Trophoblast cell (in vitro differentiated cells and primary cell): ENCODE measurements at regions not wholly inside any gene's neighbourhood (a gene's known extent, or its start where the extent isn't known, plus 50 kb on each side); places are given as distances from the start of the nearest gene placed in this dataset.

Experiments
- DNase-seq, 2 donors: peaks; one replicate each; pipeline ENCODE4 v3.0.0-alpha.2; 2016
- H2AFZ ChIP-seq: 2 replicates; pipeline ENCODE4 v1.6.1; 2013; ENCODE audit warnings: low read length, moderate library complexity, mild to moderate bottlenecking; ENCODE audit not compliant: insufficient read depth, poor library complexity
- H2AK5ac ChIP-seq: 2 replicates; pipeline ENCODE4 v1.6.1; 2013; ENCODE audit warnings: mild to moderate bottlenecking, low read length
- H2BK120ac ChIP-seq: 2 replicates; pipeline ENCODE4 v1.6.1; 2013; ENCODE audit warnings: low read length, mild to moderate bottlenecking, moderate library complexity; ENCODE audit not compliant: insufficient read depth, poor library complexity
- H2BK12ac ChIP-seq: 2 replicates; pipeline ENCODE4 v1.6.1; 2013; ENCODE audit warnings: mild to moderate bottlenecking, low read length, moderate library complexity
- H2BK5ac ChIP-seq: 2 replicates; pipeline ENCODE4 v1.6.1; 2013; ENCODE audit warnings: low read length, low read depth, moderate library complexity, mild to moderate bottlenecking; ENCODE audit not compliant: poor library complexity
- H3K14ac ChIP-seq: 2 replicates; pipeline ENCODE4 v1.6.1; 2013; ENCODE audit warnings: mild to moderate bottlenecking, low read length
- H3K18ac ChIP-seq: 2 replicates; pipeline ENCODE4 v1.6.1; 2013; ENCODE audit warnings: mild to moderate bottlenecking, low read length
- H3K23ac ChIP-seq: 2 replicates; pipeline ENCODE4 v1.6.1; 2013; ENCODE audit warnings: low read length
- H3K27ac ChIP-seq: 2 replicates; pipeline ENCODE4 v1.5.1; 2013; ENCODE audit warnings: low read depth, mild to moderate bottlenecking, inconsistent platforms, low read length, moderate library complexity
- H3K27me3 ChIP-seq: 2 replicates; pipeline ENCODE4 v1.6.1; 2013; ENCODE audit warnings: inconsistent platforms, mild to moderate bottlenecking, low read length, moderate library complexity; ENCODE audit not compliant: insufficient read depth
- H3K36me3 ChIP-seq, 2 experiments: 1 replicate in 1 of 2; 2 replicates in 1 of 2; pipeline ENCODE4 v1.6.1; 2013; ENCODE audit warnings: low read length in 2 of 2, mild to moderate bottlenecking in 2 of 2, moderate library complexity in 1 of 2; ENCODE audit not compliant: insufficient read depth in 2 of 2, control insufficient read depth in 1 of 2
- H3K4ac ChIP-seq: 2 replicates; pipeline ENCODE4 v1.6.1; 2013; ENCODE audit warnings: low read depth, mild to moderate bottlenecking, low read length, moderate library complexity
- H3K4me1 ChIP-seq, 2 experiments: 1 replicate in 1 of 2; 2 replicates in 1 of 2; pipeline ENCODE4 v1.6.1; 2013; ENCODE audit warnings: low read length in 2 of 2, mild to moderate bottlenecking in 2 of 2, moderate library complexity in 1 of 2; ENCODE audit not compliant: insufficient read depth in 2 of 2, control insufficient read depth in 1 of 2
- H3K4me2 ChIP-seq: 2 replicates; pipeline ENCODE4 v1.6.1; 2013; ENCODE audit warnings: inconsistent platforms, mild to moderate bottlenecking, low read length, moderate library complexity
- H3K4me3 ChIP-seq: 2 replicates; pipeline ENCODE4 v1.5.1; 2013; ENCODE audit warnings: mild to moderate bottlenecking, low read depth, low read length, inconsistent platforms
- H3K79me1 ChIP-seq: one replicate; pipeline ENCODE4 v1.6.1; 2013; ENCODE audit warnings: low read length
- H3K79me2 ChIP-seq: 2 replicates; pipeline ENCODE4 v1.6.1; 2013; ENCODE audit warnings: low read length, mild to moderate bottlenecking; ENCODE audit not compliant: control insufficient read depth, insufficient read depth, poor library complexity
- H3K9ac ChIP-seq: 2 replicates; pipeline ENCODE4 v1.6.1; 2013; ENCODE audit warnings: mild to moderate bottlenecking, low read length
- H3K9me3 ChIP-seq: 2 replicates; pipeline ENCODE4 v1.6.1; 2013; ENCODE audit warnings: low read depth, mild to moderate bottlenecking, control low read depth, inconsistent platforms, low read length; ENCODE audit not compliant: insufficient read depth
- H4K12ac ChIP-seq: 2 replicates; pipeline ENCODE4 v1.6.1; 2013; ENCODE audit warnings: low read depth, mild to moderate bottlenecking, low read length, moderate library complexity
- H4K8ac ChIP-seq: 2 replicates; pipeline ENCODE4 v1.6.1; 2013; ENCODE audit warnings: low read depth, mild to moderate bottlenecking, low read length, moderate library complexity
- H4K91ac ChIP-seq: one replicate; pipeline ENCODE4 v1.6.1; 2013; ENCODE audit warnings: low read depth, mild to moderate bottlenecking, low read length, moderate library complexity
- WGBS: extraction: QIAGEN DNeasy Blood & Tissue Kit; methylation state at CpG from one replicate; pipeline ENCODE4 v1.1.7; 2013; ENCODE audit warnings: missing lambda C conversion rate; ENCODE audit not compliant: insufficient read length, insufficient coverage; ENCODE audit errors: extremely low coverage; 5-methylcytosine and 5-hydroxymethylcytosine counted together

GRCh38 chr3:87363721-87364120 lies 87.3 kb upstream of the POU1F1 start:
- Histone ChIP-seq H3K27me3 (no peaks in the 10 kb centered on the region), H2BK5ac (no peak overlapping the region), H2BK12ac (no peak overlapping the region), H3K14ac (no peak overlapping the region), H3K9me3 (no peaks in the 10 kb centered on the region), H3K4me3 (no peak overlapping the region), H3K27ac (no peak overlapping the region), H3K4ac (no peak overlapping the region), H3K79me2 (no peaks in the 10 kb centered on the region), H3K9ac (no peak overlapping the region), H4K91ac (no peak overlapping the region), H3K18ac (no peak overlapping the region), H4K8ac (no peak overlapping the region), H2BK120ac (no peak overlapping the region), H3K4me2 (no peak overlapping the region), H2AFZ (no peak overlapping the region), H3K36me3 (no peaks in the 10 kb centered on the region), H4K12ac (no peak overlapping the region), H2AK5ac (no peak overlapping the region), H3K4me1 (peaks cover 0 to 4% of the 10 kb centered on the region in 2 experiments), H3K23ac (no peak overlapping the region), H3K79me1 (no peaks in the 10 kb centered on the region)
- no peak for DNase-seq
- WGBS: no CpG with 5 or more reads among the region's 2 CpGs

GRCh38 chr3:87361956-87362355 lies 85.6 kb upstream of the POU1F1 start:
- Histone ChIP-seq H3K4me3 (no peak overlapping the region), H2AFZ (no peak overlapping the region), H2AK5ac (no peak overlapping the region), H3K79me2 (no peaks in the 10 kb centered on the region), H4K91ac (no peak overlapping the region), H4K8ac (no peak overlapping the region), H3K36me3 (no peaks in the 10 kb centered on the region), H3K79me1 (no peaks in the 10 kb centered on the region), H3K27ac (no peak overlapping the region), H3K4me2 (no peak overlapping the region), H3K4me1 (peaks cover 0 to 4% of the 10 kb centered on the region in 2 experiments), H3K14ac (no peak overlapping the region), H3K4ac (no peak overlapping the region), H2BK5ac (no peak overlapping the region), H2BK12ac (no peak overlapping the region), H3K18ac (no peak overlapping the region), H4K12ac (no peak overlapping the region), H3K9ac (no peak overlapping the region), H3K27me3 (no peaks in the 10 kb centered on the region), H3K23ac (no peak overlapping the region), H3K9me3 (no peaks in the 10 kb centered on the region), H2BK120ac (no peak overlapping the region)
- no CpG with 5 or more reads among the region's 1 CpG for WGBS
- DNase-seq: no peak

GRCh38 chr3:87361271-87361670 lies 84.9 kb upstream of the POU1F1 start:
- no peak overlapping the region for H3K14ac ChIP-seq
- H3K9ac ChIP-seq: no peak overlapping the region
- no peak overlapping the region for H3K27ac ChIP-seq
- H3K79me2 ChIP-seq: no peaks in the 10 kb centered on the region
- H2BK5ac ChIP-seq: no peak overlapping the region
- no peak overlapping the region for H4K91ac ChIP-seq
- no peak overlapping the region for H3K23ac ChIP-seq
- H2AFZ ChIP-seq: no peak overlapping the region
- no peaks in the 10 kb centered on the region for H3K27me3 ChIP-seq
- no peak overlapping the region for H2AK5ac ChIP-seq
- H3K4ac ChIP-seq: no peak overlapping the region
- H3K4me2 ChIP-seq: no peak overlapping the region
- H3K36me3 ChIP-seq: no peaks in the 10 kb centered on the region
- no peak overlapping the region for H2BK12ac ChIP-seq
- H3K79me1 ChIP-seq: no peaks in the 10 kb centered on the region
- no peak overlapping the region for H4K8ac ChIP-seq
- H4K12ac ChIP-seq: no peak overlapping the region
- no peak for DNase-seq
- no peak overlapping the region for H3K18ac ChIP-seq
- no peaks in the 10 kb centered on the region for H3K9me3 ChIP-seq
- peaks cover 0 to 4% of the 10 kb centered on the region in 2 experiments for H3K4me1 ChIP-seq
- no peak overlapping the region for H2BK120ac ChIP-seq
- H3K4me3 ChIP-seq: no peak overlapping the region

GRCh38 chr3:87359826-87360225 lies 83.4 kb upstream of the POU1F1 start:
- Histone ChIP-seq H2AK5ac (no peak overlapping the region), H3K4me3 (no peak overlapping the region)
- WGBS: no CpG with 5 or more reads among the region's 2 CpGs

More at GRCh38 chr3:87359826-87360225, 83.4 kb upstream of the POU1F1 start:
- Histone ChIP-seq H3K18ac (no peak overlapping the region), H3K27ac (no peak overlapping the region), H2BK5ac (no peak overlapping the region), H4K91ac (no peak overlapping the region), H3K79me1 (no peaks in the 10 kb centered on the region), H4K12ac (no peak overlapping the region), H4K8ac (no peak overlapping the region), H3K4me1 (peaks cover 0 to 4% of the 10 kb centered on the region in 2 experiments), H3K4ac (no peak overlapping the region), H3K4me2 (no peak overlapping the region), H3K9me3 (no peaks in the 10 kb centered on the region), H3K9ac (no peak overlapping the region), H2BK12ac (no peak overlapping the region), H3K23ac (no peak overlapping the region), H2AFZ (no peak overlapping the region), H2BK120ac (no peak overlapping the region), H3K36me3 (no peaks in the 10 kb centered on the region), H3K79me2 (no peaks in the 10 kb centered on the region), H3K27me3 (no peaks in the 10 kb centered on the region), H3K14ac (no peak overlapping the region)
- DNase-seq: peak; percentile 6 to 37
